Gastrocnemius medialis (tissue), 4 donors: ENCODE measurements at regions not wholly inside any gene's neighbourhood (a gene's known extent, or its start where the extent isn't known, plus 50 kb on each side); places are given as distances from the start of the nearest gene placed in this dataset.

ENCODE experiments used
- POLR2A ChIP-seq, 2 donors: fragments of 450-650 bp; IDR thresholded peaks; one replicate each; pipeline ENCODE4 v1.6.1; 2017; ENCODE audit warnings: antibody characterized with exemption in 2 of 2, mild to moderate bottlenecking in 2 of 2, moderate library complexity in 2 of 2
- TF ChIP-seq, protein P1 (sequence below), 5 experiments: fragments of 450-650 bp in 3 of 5; fragments of 200-600 bp in 2 of 5; sonication (generic) in 2 of 5; IDR thresholded peaks in 4 of 5; conservative IDR thresholded peaks in 1 of 5; 1 replicate in 4 of 5; 2 replicates in 1 of 5; pipeline ENCODE4 v1.5.1; 2016 to 2019; ENCODE audit warnings: antibody characterized with exemption in 5 of 5, mild to moderate bottlenecking in 3 of 5, moderate library complexity in 3 of 5

DNA sequence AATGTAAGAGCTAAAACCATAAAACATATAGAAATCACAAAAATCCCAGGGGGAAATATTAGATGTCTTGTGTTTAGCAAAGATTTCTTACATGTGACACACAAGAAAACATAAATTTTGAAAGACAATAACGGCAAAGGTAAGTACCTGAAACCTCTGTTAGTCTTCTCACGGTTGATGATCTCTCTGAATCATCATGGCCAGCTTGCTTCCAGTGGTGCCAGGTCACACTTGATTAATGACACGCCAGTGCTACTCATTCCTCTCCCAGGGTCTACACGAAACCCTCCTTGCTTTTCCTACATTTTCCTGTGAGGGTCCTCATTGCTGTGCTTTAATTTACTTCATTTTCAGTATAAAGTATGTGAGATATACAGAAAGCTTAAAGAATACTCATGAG is 114.4 kb upstream of the PARP11 start:
- TF ChIP-seq, protein P1, sequence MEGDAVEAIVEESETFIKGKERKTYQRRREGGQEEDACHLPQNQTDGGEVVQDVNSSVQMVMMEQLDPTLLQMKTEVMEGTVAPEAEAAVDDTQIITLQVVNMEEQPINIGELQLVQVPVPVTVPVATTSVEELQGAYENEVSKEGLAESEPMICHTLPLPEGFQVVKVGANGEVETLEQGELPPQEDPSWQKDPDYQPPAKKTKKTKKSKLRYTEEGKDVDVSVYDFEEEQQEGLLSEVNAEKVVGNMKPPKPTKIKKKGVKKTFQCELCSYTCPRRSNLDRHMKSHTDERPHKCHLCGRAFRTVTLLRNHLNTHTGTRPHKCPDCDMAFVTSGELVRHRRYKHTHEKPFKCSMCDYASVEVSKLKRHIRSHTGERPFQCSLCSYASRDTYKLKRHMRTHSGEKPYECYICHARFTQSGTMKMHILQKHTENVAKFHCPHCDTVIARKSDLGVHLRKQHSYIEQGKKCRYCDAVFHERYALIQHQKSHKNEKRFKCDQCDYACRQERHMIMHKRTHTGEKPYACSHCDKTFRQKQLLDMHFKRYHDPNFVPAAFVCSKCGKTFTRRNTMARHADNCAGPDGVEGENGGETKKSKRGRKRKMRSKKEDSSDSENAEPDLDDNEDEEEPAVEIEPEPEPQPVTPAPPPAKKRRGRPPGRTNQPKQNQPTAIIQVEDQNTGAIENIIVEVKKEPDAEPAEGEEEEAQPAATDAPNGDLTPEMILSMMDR (IDR thresholded peaks at IDR 0.05 in 4 of 5, conservative IDR thresholded peaks at IDR 0.05 in 1 of 5): no peak
- no peak for TF ChIP-seq POLR2A (IDR thresholded peaks at IDR 0.05)
